ENCODE measurements at regions not wholly inside any gene's neighbourhood (a gene's known extent, or its start where the extent isn't known, plus 50 kb on each side); places are given as distances from the start of the nearest gene placed in this dataset.

DNA sequence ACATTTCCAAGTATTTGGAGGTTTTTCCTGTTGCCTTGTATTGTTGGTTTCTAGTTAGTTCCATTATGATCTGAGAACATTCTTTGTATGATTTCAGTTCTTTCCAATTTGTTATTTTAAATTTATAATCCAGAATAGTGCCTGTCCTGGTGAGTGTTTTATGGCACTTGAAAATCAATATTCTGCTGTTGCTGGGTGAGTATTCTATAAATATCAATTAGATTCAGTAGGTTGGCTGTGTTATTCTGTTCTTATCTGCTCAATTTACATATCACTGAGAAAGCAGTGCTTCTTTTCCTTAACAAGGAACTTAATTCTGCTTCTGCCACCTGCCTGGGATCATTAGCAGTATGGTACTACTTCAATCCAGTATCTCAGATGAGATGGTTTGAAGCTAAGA, 123.5 kb downstream of the SNX19 start:
- FAIRE-seq (no peak), DNase-seq (ENCODE audit: low spot score) (no peak)

DNA sequence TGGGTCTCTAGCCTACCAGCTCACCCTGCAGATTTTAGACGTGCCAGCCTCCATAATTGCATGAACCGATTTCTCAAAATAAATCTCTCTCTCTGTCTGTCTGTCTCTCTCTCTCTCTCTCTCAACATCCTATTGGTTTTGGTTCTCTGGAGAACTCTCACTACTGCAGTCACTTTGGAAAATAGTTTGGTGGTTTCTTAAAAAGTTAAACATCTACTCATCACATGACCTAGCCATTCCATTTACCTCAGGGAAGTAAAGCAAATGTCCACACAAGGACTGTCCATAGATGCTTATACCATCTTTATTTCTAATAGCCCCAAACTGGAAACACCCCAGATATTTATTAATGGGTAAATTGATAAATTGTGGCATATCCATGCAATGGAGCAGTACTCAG, 119.5 kb downstream of the SNX19 start:
- FAIRE-seq (peak; percentile 10), DNase-seq (ENCODE audit: low spot score) (no peak)

DNA sequence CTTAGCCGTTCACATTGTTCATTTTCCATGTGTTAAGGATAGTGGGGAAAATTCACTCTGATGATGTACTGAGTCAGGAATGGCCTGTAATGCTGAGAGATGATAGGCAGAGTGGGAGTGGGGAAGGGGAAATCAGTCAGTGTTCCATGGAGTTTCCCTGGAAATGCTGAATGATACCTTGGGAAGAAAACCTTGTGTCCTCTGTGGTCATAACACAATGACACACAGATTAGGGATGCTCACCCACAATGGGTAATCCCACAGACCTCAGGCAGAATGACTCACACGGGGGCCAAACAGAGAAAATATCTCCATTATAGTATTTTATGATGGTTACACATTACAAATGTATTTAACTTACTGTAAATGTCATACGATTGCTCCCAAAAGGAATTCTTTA, 118.0 kb downstream of the SNX19 start:
- FAIRE-seq (peak; percentile 99), DNase-seq (ENCODE audit: low spot score) (peak; percentile 98)

DNA sequence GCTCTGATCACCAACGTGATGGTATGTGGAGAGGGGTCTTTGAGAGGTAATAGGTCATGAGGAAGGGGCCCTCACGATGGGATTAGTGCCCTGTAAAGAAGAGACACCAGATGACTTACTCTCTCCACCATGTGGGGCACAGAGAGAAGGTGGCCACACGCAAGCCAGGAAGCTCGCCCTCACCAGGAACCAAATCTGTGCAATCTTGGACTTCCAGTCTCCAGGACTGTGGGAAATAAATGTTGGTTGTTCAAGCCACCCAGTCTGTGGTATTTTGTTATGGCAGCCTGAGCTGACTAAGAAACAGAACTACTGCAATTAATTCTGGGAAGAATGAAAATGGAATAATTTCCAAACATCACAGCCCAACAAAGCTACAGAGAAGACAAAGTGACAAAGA, 117.5 kb downstream of the SNX19 start:
- FAIRE-seq, result no peak
- peak; percentile 33 for DNase-seq (ENCODE audit: low spot score)

DNA sequence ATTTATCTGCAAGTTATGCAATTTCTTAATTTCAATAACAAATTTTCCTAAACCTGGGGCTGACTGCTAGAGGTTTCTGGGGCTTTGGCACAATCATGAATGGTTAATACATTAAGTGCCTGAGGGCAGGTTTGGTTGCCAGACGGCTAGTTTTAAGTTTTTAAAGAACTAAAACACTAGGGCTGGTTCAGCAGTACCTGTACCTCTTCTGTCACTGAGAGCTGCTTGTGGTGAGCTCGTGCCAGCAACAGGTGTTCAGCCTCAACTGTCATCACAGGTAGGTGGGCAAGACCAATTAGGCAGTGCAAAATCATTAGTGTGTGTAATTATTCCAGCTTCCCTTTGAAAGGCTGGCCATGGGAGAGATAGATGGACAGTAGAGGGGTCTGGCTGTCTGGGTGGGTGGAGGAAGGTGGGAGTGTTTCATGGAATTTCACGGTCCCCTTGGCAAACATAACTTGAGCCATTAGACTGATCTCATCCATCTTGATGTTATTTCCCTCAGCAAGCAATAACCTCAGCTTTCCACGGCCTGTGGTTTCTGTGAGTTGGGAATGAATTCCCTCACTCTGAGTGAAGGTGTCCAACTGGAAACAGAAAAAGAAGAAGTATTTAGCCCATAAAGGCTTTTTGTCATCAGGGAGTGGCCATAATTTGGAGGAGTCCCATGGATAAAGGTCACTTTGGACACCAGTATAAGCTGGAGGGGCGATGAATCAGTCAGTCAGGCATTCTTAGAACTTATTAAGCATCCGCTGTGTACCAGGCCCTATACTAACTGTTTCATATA, 114.8 kb downstream of the SNX19 start:
- peak; percentile 95 for DNase-seq (ENCODE audit: low spot score)
- FAIRE-seq, result peak; percentile 97

DNA sequence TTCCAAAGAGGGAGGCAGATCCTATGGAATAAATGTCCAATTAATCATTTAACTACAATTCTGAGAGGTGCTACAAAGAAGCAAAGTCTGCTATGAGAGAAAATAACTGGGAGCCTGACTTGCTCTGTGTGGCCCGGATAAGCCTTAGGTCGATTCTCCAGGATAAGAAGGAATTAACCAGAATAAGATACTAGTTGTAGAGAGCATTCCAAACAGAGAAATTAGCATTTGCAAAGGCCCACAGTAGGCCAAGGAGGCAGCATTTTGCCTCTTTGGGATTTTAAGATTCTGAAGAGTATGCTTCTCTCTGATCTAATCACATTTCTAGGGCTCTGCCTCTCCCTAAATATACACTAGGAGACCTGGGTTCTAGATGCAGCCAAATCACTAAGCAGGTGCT, 113.7 kb downstream of the SNX19 start:
- DNase-seq (ENCODE audit: low spot score), result no peak
- no peak for FAIRE-seq

DNA sequence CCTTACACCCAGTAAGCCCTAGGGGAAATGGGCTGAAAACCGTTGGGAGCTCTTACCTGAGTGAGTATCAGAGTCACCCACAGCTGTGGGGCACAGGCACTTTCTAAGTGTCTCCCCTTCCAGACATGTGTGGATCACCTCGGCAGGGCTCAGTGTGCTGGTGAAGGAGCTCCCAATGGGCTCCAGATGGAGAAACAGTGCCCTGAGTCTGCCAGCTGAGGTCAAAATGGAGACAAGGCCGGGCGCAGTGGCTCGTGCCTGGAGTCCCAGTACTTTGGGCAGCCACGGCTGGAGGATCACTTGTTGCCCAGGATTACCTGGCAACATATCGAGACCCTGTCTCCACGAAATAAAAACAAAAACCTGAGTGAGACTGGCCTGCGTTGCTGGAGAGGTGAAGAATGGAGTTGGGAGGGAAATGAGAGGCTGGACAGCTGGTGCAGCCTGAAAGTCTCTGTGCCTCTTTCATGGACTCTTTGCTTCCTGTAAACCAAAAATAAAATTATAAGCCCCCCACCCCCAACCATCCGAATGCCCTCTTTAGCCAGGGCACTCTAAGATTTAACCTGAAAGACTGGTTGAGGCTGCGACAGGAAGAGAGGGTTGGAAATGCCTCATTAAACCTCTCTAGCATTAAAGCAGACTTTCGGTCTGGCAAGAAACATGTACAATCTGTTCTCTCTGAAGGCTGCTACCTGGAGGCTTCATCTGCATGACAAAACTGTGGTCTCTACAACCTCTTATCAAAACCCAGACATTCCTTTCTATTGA, 111.8 kb downstream of the SNX19 start:
- no peak for DNase-seq (ENCODE audit: low spot score)
- FAIRE-seq, result no peak

DNA sequence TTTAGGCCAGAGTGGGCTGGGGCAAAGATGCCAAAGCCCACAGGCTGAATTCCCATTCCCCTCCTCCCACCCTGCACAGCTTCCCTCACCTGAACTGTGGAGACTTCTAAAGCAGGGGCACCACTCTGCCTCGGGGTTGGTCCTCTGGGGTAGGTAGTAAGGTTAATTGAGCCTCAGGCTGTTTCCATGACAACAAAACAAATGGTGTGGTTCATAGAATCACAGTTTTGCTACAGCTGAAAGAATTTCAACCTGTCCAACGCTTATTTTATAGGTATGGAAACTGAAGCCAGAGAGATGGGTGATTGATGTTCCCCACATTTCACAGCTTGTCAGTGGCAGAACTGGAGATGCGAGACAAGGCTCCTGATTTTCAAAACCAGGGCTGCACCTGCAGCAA, 109.5 kb downstream of the SNX19 start:
- FAIRE-seq, result no peak

DNA sequence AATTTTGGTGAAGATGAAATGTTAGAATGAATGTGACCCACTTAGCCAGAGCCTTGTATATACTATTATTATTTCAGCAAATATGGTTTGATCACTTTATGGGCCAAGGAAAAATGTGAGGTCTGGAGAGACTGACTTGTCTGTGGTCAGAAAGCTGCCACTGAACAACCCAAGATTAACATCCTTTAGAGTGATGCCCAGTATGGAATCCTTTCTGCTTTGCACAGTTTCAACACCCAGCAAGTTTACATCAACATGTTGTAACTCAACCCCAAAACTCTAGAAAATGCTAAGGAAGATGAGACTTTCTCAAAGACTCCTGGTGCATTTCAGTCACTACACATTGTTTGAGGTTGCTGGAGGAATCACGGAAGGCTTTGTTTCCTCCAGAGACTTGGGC, 107.7 kb downstream of the SNX19 start:
- no peak for FAIRE-seq
- no peak for DNase-seq (ENCODE audit: low spot score)

More for the DNA sequence above, 109.5 kb downstream of the SNX19 start:
- DNase-seq (ENCODE audit: low spot score), result no peak

DNA sequence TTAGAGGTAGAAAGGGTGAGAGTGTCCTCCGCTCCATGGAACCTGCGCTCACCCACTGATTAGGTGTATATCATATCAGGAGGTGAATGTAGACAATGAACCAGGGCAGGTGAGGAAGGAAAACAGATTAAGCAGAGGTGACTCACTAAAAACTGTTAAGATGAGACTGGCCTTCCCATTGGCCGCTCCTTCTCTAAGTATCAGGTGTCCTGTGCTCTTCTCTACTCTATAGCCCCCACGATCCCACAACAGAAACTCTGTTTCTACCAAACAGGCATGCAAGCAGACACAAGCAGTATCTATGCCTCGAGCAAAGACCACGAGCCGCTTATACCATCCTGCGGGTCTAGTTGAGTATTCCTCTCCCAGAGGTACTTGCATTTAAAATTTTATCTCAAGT, 103.1 kb downstream of the SNX19 start:
- DNase-seq (ENCODE audit: low spot score), result no peak
- no peak for FAIRE-seq

DNA sequence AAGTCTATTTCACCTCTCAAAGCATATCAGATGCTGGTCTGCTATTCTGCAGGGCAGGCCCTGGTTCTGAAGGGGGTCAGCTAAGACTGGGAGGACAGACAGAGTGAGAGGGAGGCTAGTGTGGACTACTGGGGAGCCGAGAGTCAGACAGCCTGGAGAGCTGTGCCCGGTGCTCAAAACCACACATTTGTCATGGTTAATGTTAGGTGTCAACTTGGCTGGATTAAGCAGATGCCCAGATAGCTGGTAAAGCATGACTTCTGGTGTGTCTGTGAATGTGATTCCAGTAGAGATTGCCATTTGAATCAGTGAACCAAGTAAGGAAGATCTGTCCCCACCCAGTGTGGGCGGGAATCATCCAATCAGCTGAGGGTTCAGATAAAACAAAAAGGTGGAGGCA, 102.6 kb downstream of the SNX19 start:
- DNase-seq (ENCODE audit: low spot score) (peak; percentile 66), FAIRE-seq (peak; percentile 87)

DNA sequence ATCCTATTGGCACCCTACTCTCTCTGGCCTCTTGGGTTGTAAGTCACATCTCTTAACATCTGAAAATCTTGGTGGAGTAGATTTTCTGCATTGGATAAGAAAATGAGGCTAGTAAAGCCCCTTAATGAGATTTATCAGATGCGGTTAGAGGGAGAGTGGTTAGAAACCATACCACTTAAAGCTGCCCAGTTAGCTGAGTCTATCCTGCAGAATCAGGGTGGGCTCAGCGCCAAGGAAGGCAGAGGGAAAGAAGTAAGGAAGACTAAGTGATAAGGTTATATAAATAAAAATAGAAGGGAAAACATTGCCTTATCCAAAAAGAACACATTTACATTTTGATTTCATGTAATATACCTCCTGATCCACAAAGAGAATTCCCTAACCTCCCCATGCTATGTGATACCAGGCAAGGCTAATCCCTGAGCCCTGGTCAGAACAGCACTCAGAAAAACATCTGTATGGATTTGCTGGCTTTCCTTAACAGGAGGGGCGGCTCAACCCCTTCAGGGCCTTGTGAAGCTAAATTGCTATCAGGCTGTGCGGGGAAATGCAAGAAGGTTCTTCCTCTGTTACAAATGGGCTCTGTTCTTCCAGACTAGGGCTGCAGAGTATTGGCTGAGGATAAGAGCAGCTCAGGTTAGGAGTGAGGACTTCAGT, 101.7 kb downstream of the SNX19 start:
- FAIRE-seq, result no peak
- no peak for DNase-seq (ENCODE audit: low spot score)

DNA sequence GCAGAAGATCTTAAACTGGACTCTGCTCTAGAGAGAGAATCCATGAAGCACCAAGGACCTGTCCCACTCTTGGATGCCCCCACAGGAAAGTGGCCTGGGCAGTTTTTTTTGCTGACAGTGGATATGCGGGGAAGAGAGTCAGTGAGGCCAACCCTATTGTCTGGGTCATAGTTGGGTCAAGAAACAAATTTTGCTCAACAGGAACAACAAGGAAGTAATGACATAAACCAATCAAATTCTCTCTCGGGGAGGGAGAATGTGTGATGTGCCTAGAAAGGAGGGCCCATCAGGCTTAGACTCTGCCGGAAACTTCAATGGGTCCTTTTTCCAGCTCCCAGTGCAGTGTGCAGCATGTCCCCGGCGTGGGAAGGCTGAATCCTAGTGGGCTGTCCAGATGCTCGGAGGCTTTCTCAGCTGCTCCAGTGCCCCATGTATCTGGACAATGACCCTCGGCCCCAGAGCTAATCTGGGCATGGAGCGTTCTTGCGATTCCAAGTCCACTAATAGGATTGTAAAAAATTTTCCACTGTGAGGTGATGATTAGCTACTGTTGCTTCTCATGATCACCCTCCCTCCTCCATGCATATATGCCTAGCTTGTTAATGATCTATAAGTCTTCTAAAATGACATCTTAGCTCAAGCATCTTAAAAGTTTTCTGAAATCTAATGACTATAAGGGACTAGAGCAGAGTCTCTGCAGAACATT, 101.0 kb downstream of the SNX19 start:
- DNase-seq (ENCODE audit: low spot score), result peak; percentile 64
- FAIRE-seq, result peak; percentile 86

DNA sequence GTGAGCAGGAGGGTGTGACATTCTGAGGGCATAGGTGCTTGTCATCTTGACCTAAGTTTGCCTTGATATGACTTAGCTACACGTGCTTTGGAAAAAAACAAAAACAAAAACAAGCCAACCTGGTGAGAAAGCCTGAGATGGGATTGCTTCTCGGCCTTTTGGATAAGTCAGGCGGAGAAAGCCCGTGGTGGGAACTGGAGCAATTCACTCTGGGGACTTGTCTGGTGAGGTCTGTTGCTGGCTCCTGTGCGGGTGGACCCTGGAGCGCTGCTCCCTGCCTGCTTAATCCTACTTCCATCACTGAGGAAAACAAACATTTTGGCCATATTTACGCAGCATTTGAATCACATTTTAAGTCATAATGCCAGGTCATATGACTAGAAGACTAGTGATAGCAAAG, 100.3 kb downstream of the SNX19 start:
- no peak for DNase-seq (ENCODE audit: low spot score)
- FAIRE-seq, result no peak

DNA sequence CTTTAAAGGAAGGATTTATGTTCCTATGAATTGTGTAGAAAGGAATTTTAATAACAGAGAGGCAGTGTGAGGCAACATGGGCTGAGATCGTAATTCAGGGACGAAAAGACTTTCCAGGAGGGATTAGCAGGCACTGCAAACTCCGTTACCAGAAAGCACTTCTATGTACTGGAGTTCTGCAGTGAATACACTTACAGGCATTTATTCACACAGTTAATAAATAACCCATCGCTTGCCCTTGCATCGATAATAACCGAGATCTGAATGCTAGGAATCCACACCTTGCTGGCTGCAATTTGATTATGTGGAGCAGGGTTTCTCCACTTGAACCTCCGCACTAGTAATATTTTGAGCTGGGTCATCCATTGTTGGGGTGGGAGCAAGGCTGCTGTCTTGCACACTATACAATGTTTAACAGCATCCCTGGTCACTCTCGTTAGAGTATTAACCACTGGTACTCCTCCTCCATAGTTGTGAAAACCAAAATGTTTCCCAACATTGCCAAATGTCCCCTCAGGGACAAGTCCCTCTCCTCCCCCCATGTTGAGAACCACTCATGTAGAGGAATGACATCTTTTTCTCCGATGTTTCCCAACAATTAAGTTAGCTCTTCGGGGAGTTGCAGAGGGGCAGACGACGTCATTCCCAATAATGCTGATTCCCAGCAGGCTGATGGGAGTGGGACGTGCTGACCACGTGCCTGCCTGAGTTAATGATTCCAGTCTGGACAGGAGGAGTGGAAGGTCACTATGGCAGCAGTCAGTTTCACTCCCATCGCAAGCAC, 99.5 kb downstream of the SNX19 start:
- DNase-seq (ENCODE audit: low spot score) (peak; percentile 89), FAIRE-seq (peak; percentile 88)

DNA sequence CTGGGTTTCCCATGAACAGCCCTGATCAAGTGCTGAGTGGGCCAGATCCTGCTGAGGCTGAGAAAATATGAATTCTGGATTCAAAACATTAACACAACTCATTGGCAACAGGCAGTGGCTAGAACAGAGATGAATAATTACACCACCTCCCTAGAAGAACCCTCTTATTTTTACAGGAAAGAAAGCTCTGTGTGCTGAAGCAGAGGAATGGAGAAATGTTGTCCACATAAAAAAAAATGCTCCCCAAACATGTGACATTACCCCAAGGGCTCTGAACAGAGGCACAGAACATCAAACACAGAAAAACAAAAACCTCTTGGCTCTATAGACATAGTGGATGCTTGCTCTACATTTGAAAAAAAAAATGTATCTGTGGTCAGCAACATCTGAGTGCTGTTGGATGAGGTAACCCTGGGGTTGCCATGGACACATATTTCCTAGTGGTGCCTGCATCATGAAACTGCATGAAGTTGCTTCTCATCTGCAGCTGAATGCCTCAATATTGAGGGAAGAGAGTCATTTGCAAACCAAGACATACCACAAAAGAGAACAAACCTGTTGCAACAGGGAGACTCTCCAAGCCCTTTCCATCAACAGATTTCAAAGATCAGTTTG, 98.8 kb downstream of the SNX19 start:
- peak; percentile 74 for DNase-seq (ENCODE audit: low spot score)
- no peak for FAIRE-seq

DNA sequence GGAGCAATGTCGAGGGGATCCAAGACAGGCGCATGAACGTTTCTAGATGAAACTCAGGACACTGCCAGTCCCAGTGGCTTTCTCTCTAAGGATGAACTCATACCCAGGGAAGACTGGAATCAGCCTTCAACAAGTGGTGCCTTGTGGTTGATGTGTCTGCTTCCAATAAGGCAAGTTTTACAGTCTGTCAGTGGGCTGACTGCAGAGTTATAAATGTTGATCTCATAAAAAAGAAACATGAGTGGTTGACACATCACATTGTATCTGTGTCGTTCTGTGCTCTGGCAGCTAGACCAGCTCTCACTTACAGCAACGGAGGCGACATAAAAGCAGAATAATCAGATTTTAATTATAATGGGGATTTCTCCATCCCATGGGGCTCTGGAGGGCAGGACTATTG, 96.7 kb downstream of the SNX19 start:
- DNase-seq (ENCODE audit: low spot score), result no peak
- no peak for FAIRE-seq
